ENCODE measurements at regions not wholly inside any gene's neighbourhood (a gene's known extent, or its start where the extent isn't known, plus 50 kb on each side); places are given as distances from the start of the nearest gene placed in this dataset.

- H3K4me3 ChIP-seq (ENCODE audit: low read length), result no peak overlapping the region
- no peaks in the 10 kb centered on the region for H3K36me3 ChIP-seq (ENCODE audit: control insufficient read depth, insufficient read depth, low read length)
- no peak overlapping the region for H3K9ac ChIP-seq (ENCODE audit: low read length)
- H3K27me3 ChIP-seq (ENCODE audit: control insufficient read depth, insufficient read depth, low read length), result no peaks in the 10 kb centered on the region
- H3K9me3 ChIP-seq (ENCODE audit: control insufficient read depth, low read length), result no peaks in the 10 kb centered on the region
- H3K4me1 ChIP-seq (ENCODE audit: control insufficient read depth, insufficient read depth, low read length), result no peaks in the 10 kb centered on the region
Observed at GRCh38 chr1:90768098-90768497, 51.0 kb upstream of the BARHL2 start.
